D721Med (cell line): ENCODE measurements at regions not wholly inside any gene's neighbourhood (a gene's known extent, or its start where the extent isn't known, plus 50 kb on each side); places are given as distances from the start of the nearest gene placed in this dataset.

Experiments
- DNase-seq: peaks from one replicate; pipeline ENCODE4 v3.0.0; 2011; ENCODE audit warnings: low spot score; ENCODE audit not compliant: insufficient read length
- FAIRE-seq: peaks from 2 replicates; lab custom pipeline; 2011; peaks lifted over from hg19 to GRCh38; lab: Jason Lieb, UNC
- TF ChIP-seq, protein P1 (sequence below): IDR thresholded peaks from 2 replicates; pipeline ENCODE4 v1.5.1; 2012; ENCODE audit warnings: mild to moderate bottlenecking, control low read depth; ENCODE audit not compliant: insufficient read depth; ENCODE audit errors: missing control alignments

DNA sequence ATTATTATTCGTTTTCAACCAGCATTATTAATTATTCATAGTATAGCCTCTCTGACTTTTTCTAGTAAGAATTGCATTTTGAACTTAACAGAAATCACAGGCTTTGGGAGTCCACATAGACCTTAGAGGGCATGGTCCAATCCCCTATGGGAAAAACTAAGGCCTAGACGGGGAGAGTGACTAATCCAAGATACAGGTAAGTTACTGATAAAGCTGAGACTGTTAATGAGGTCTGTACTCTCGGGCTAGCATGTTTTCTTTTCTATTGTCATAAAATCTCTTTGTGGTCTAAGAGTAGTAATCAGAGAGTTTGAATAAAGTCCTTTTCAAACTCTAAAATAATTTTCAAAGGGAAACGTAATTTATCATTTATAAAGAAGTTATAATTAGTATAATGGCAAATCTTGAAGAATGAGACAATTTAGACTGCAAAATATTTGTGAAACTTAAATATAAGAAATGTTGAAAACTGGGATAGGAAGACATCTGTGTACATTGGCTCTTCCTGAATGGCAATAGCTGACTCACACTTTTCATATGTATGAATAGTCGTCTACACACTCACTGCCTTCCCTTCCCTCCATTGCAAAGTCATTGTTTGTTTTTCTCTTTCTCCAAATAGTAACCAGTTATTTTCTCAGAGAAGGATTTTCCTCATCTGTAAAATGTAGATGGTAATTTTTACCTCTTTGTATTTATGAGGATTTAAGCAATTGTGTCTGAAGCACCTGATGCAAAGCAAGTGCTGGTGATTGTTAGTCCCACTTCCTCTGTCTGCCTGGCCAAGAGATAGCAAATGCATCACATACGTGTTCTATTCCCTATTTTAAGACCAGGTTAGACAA, 207.9 kb upstream of the CD180 start:
- TF ChIP-seq, protein P1, sequence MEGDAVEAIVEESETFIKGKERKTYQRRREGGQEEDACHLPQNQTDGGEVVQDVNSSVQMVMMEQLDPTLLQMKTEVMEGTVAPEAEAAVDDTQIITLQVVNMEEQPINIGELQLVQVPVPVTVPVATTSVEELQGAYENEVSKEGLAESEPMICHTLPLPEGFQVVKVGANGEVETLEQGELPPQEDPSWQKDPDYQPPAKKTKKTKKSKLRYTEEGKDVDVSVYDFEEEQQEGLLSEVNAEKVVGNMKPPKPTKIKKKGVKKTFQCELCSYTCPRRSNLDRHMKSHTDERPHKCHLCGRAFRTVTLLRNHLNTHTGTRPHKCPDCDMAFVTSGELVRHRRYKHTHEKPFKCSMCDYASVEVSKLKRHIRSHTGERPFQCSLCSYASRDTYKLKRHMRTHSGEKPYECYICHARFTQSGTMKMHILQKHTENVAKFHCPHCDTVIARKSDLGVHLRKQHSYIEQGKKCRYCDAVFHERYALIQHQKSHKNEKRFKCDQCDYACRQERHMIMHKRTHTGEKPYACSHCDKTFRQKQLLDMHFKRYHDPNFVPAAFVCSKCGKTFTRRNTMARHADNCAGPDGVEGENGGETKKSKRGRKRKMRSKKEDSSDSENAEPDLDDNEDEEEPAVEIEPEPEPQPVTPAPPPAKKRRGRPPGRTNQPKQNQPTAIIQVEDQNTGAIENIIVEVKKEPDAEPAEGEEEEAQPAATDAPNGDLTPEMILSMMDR, result no peak
- FAIRE-seq, result peak; percentile 38

DNA sequence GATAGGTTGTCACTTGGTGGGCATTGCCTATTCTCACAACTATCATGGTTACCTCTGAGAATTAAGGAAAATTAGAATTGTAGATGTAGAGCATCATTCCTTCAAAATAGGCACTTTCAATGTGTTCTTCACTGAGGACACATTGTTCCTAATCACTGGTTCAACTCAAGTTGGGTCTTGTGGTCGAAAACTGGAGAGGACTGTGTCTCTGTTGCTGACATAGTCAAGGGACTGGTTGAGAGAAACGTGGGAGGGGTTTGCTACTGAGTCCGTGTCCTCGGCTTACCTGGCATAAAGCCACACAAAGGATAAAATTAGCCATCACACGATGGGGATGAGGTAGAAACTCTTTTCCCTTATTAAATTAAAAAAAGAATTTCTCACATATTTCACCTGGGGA, 205.9 kb upstream of the CD180 start:
- DNase-seq, result no peak
- FAIRE-seq, result no peak
- TF ChIP-seq, protein P1, result no peak

More for the DNA sequence above, 207.9 kb upstream of the CD180 start:
- no peak for DNase-seq

DNA sequence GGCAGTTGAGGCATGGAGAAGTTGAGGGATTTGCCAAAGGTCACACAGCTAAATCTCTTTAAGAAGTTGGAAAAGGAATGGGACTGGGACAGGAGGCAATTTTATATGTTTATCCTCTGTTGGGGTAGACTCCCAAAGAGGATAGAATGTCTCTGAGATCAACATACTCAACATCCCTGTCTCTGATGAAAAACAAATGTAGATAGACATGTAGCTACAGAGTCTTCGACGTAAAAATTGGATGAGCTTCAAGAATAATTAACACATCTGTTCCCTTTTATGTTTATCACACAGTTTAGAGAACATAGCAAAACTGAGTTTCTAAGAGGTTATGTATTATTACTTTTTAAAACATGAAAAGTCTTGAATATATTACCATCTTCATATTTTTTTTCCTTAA, 204.6 kb upstream of the CD180 start:
- FAIRE-seq, result no peak
- TF ChIP-seq, protein P1, result no peak
- DNase-seq, result no peak

DNA sequence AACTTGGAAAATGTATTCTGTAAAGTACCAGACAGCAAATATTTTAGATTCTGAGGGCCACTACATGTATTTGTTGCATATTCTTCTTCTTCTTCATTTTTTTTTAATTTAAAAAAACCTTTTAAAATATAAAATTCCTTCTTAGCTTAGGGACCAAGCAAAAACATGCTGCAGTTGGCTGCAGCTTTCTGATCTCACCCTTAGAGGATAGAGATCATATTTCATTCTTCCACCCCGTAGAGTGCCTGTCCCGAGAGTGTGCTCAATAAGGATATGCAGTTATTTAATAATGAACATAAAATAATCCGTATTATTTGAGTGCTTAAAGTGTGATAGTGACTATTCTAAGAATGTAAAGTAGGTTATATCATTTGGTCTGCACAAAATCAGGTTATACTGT, 204.2 kb upstream of the CD180 start:
- DNase-seq, result no peak
- TF ChIP-seq, protein P1, result no peak
- FAIRE-seq, result no peak

DNA sequence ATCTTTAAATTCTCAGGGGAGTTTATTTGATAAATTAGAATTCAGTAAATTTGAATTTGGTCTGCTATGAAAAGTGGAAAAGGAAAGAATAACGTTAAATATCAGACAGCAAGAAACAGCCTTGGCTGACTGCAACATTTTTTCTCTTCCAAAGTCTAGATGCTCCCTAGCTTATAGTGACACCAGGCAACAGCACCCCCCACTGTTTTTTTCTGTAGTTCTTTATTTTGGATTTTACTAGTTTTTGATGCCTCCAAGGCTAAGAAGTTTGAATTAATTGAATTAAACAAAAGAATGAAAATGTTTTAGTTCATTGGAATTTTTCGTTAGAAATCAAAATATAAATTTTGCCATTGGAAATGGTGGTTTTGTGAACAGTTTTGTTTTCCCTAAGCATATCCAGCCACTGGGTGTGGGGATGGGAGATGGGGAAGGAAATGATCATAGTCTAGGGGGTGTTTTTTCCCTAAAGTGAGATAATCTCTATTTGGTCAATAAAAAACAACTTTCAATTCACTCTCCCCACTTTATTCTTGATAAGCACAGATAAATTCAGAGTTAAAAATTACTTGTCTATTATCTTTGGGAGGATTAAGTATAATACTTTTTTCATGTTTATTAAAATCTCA, 199.3 kb upstream of the CD180 start:
- no peak for DNase-seq
- no peak for FAIRE-seq
- TF ChIP-seq, protein P1, result no peak

DNA sequence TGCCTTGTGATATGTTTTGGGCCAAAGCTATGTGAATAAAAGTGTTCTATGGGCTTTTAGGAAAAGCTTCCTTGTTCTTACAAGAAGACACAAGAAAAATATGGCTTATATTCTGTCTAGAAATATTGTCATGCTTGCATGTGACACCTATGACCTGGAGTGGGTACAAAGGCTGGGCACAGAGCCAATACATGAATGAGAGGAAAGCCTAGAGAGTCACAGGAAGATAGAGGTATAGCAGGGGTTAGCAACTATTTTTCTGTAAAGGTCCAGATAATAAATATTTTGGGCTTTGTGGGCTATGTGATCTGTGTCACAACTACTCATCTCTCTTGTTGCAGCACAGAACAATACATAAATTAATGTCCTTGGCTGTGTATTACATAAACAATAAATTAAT, 196.6 kb upstream of the CD180 start:
- no peak for DNase-seq
- TF ChIP-seq, protein P1, result no peak

DNA sequence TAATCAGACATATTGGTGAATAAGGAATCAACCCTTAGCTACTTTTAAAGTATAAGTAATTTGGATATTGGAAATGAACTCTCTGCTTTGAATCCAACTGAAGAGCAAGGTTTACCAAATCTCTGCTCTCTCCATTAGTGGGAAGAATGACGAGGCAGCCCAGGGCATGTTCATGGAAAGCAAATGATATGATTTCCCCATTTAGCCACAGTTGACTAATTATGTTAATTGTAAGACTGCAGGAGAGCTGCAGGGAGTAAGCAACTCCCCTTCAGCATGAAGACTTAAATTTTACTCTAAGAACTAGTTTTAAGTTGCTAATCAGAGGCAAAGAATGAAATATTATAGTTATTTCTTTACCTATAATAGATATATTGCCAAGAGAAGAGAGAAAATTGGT, 194.3 kb upstream of the CD180 start:
- DNase-seq (no peak), FAIRE-seq (no peak)
- TF ChIP-seq, protein P1, result no peak

More for the DNA sequence above, 196.6 kb upstream of the CD180 start:
- FAIRE-seq, result no peak
